NCI-H748 (cell line): ENCODE measurements at regions not wholly inside any gene's neighbourhood (a gene's known extent, or its start where the extent isn't known, plus 50 kb on each side); places are given as distances from the start of the nearest gene placed in this dataset.
"Not testable (repeated sequence)": the region's sequence is repeated elsewhere in the genome, so short reads cannot be mapped to it uniquely, and the experiment has no call there.

ENCODE experiments used
- DNase-seq: peaks from one replicate; lab custom pipeline; 2025; ENCODE audit not compliant: unreplicated experiment; lab: John Stamatoyannopoulos, UW

- DNase-seq, result no peak
Observed at GRCh38 chr10:9061871-9062270, 1007.4 kb downstream of the GATA3 start.

- DNase-seq, result no peak
Observed at GRCh38 chr10:9066152-9066551, 1011.7 kb downstream of the GATA3 start.

GRCh38 chr10:9068003-9068402 is 1013.5 kb downstream of the GATA3 start:
- no peak for DNase-seq

DNA sequence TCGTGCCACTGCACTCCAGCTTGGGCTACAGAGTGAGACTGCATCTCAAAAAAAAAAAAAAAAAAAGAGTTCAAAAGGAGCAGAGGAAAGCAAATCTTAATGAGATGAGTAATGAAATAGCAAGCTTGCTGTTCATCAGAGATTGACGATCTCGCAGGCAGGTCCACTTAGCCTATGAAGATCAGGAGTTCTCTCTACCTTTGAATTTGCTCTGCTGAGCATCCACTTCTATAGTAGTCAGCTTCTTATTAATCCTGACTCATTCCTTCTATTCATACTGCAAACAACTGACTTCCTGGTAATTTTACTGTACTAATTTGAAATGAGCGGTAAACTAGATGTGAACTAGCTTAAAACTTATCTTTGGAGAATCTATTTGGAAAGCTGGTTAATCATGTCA is 1014.6 kb downstream of the GATA3 start:
- no peak for DNase-seq

DNA sequence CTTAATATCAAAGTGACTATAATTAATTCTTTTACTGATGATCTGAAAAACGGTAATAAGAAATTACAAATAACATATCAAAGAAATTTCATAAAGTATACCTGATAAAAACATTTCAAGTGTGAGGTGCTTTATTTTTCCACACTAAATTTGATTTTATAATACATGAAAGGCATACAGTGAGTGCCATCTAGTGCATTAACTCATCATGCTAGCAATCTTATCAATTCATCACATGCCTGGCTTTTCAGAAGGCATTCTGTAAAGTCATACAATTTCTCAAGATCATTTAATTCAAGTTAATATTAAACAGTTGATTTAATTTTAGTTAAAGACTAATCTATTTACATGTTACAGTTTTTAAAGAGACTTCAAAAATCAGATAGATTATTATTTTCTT is 1020.9 kb downstream of the GATA3 start:
- no peak for DNase-seq

GRCh38 chr10:9076066-9076465 is 1021.6 kb downstream of the GATA3 start:
- no peak for DNase-seq

GRCh38 chr10:9081253-9081652 is 1026.8 kb downstream of the GATA3 start:
- DNase-seq, result no peak

GRCh38 chr10:9081961-9082360 is 1027.5 kb downstream of the GATA3 start:
- no peak for DNase-seq

DNA sequence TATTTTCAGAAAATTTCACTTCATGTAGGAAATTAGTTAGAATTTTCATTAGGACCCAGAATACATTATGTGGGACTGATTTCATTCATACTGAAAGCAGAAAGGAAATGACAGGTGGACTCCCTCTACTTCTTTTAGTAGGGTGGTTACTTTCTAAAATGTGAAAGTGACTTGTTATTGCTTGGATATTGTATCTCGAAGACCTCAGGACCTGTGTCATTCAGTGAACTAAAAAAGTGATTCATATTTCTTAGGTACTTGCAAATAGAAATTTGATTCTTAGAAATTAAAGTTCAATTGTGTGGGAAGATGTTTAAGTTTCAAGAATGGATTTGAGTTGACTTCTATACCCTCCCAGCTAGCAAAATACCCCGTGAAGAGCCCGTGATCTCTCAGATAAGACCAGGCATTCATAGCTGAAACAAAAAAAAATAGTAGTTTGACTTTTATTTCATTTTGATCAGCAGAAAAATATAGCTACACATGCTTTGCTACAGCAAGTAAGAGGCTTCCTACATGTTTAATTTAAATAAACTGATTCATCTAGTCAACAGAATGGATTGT is 1037.1 kb downstream of the GATA3 start:
- no peak for DNase-seq

DNA sequence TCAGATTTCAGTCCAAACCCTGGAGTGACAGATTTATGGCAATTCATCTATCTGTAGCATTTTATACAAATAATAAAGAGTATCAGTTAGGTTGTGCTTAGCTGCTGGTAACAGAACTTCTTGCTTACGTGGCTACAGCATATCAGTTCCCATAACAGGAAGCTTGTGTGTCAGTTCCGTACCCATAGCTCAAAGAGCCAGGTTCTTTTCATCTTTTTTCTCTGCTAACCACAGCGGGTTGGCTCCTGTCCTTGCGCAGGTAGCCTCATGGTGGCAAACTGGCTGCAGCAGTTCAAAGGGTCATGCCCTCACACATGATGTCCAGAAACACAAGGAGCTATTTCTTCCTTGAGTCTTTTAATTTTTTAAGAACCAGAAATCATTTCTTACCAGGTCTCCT is 1041.8 kb downstream of the GATA3 start:
- no peak for DNase-seq

DNA sequence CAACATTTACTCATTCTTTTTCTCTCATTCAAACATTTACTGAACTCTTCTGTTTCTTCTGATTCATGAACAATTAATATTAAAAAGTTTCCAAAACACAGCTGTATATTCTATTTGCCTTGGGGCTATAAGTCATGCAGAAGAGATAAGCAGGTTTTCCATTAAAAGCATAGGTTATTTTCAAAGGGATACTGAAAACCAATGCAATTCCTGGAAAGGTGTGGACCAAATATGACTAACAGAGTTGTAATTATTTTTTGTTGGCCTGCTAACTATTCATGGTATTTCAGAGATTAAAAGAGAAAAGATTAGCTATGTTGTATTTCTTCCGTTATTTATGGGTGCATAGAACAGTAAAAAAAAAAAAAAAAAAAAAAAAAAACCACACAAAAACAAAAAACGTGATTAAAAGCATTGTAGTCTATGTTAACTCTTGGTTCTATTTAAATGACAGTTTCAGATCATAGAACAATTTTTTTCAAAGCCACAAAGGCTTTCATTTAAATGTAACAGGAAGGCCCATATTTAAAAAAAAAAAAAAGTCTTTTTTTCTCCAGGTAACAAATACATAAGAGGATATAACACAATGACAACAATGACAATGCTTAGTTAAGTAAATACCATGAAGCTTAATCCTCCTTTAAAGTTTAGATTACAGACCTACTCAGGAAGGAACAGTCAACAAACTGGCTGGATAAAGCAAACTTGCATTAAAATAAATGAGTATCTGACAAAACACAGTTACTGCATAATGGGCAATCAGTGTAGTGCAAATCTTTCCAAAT is 1042.9 kb downstream of the GATA3 start:
- DNase-seq, result no peak

GRCh38 chr10:9097991-9098306 is 1043.5 kb downstream of the GATA3 start:
- DNase-seq, result no peak

- no peak for DNase-seq
Observed at GRCh38 chr10:9102026-9102425, 1047.5 kb downstream of the GATA3 start.

- no peak for DNase-seq
Observed at GRCh38 chr10:9103301-9103700, 1048.8 kb downstream of the GATA3 start.

- DNase-seq, result no peak
Observed at GRCh38 chr10:9111976-9112375, 1057.5 kb downstream of the GATA3 start.

DNA sequence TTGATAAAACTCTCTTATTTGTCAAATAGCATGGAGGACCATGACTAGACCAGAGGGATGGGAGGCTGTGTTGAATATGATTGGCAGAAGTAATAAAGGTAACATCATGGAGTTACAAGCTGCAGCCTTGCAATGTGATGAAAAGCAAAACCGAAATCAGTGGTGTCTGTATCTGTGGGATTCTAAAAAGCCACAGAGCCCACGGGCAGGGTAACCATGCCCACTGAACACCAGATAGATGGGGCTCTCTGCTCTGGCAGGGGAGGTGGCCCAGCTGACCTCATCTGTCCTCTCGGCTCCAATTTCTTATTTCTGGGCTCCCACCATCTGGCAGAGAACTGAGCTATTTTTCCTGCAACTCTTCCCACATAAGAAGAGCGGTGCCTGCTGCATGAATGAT is 1072.2 kb downstream of the GATA3 start:
- DNase-seq, result no peak

- DNase-seq, result no peak
Observed at GRCh38 chr10:9137368-9137767, 1082.9 kb downstream of the GATA3 start.

DNA sequence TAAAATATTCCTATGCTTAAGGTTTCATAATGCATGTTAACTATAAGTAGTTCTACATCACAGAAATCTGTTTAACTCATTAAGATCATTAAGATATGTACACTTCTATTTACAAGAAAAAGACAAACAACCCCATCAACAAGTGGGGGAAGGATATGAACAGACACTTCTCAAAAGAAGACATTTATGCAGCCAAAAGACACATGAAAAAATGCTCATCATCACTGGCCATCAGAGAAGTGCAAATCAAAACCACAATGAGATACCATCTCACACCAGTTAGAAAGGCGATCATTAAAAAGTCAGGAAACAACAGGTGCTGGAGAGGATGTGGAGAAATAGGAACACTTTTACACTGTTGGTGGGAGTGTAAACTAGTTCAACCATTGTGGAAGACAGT is 1084.3 kb downstream of the GATA3 start:
- not testable (repeated sequence) for DNase-seq

- no peak for DNase-seq
Observed at GRCh38 chr10:9140373-9140772, 1085.9 kb downstream of the GATA3 start.

DNA sequence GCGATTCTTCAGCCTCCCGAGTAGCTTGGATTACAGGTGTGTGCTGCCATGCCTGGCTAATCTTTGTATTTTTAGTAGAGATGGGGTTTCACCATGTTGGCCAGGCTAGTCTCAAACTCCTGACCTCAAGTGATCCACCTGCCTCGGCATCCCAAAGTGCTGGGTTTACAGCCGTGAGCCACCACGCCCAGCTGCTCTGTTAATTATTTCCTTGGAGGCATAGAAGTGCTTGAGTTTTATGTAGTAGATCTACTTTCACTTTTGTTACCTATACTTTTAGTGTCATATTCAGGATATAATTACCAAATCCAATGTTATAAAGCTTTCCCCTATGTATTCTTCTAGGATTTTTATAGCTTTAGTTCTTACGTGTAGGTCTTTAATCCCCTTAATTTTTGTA is 1093.0 kb downstream of the GATA3 start:
- DNase-seq, result no peak

GRCh38 chr10:9149134-9149533 is 1094.6 kb downstream of the GATA3 start:
- DNase-seq, result no peak

DNA sequence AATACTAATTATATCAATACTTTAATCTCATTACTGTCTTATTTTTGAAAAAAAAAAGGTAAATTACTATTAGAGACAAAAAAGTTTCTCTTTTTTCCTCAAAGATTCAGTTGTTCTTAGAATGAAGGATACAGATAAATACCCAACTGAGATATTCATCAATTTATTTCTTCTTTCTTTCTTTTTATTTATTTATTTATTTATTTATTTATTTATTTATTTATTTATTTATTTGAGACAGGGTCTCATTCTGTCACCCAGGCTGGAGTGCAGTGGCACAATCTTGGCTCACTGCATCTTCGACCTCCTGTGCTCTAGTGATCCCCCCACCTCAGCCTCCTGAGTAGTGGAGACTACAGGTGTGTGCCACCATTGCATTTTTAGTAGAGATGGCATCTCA is 1098.6 kb downstream of the GATA3 start:
- not testable (repeated sequence) for DNase-seq

- no peak for DNase-seq
Observed at GRCh38 chr10:9157656-9158055, 1103.2 kb downstream of the GATA3 start.
